Activated CD8-positive, alpha-beta memory T cell treated with anti-CD3 and anti-CD28 coated beads for 1 hour (primary cell): ENCODE measurements at regions not wholly inside any gene's neighbourhood (a gene's known extent, or its start where the extent isn't known, plus 50 kb on each side); places are given as distances from the start of the nearest gene placed in this dataset.

ENCODE experiments used
- DNase-seq, 2 donors: peaks; one replicate each; pipeline ENCODE4 v3.0.0-alpha.2; 2020; ENCODE audit warnings: low read depth in 1 of 2; ENCODE audit errors: extremely low read depth in 1 of 2

GRCh38 chr10:6339891-6340290 lies 137.2 kb downstream of the PFKFB3 start:
- no peak for DNase-seq

GRCh38 chr10:6342096-6342685 lies 139.5 kb downstream of the PFKFB3 start:
- DNase-seq: no peak

- no peak for DNase-seq
Measured at GRCh38 chr10:6343305-6344010, 140.7 kb downstream of the PFKFB3 start.

GRCh38 chr10:6345404-6345803 lies 142.7 kb downstream of the PFKFB3 start:
- DNase-seq: no peak

GRCh38 chr10:6346631-6347030 lies 143.9 kb downstream of the PFKFB3 start:
- no peak for DNase-seq

GRCh38 chr10:6347391-6347951 lies 144.7 kb downstream of the PFKFB3 start:
- DNase-seq: peak; percentile 13 to 22

GRCh38 chr10:6348096-6348874 lies 145.6 kb downstream of the PFKFB3 start:
- DNase-seq: peak; percentile 66 to 74

- no peak for DNase-seq
Measured at GRCh38 chr10:6349846-6350535, 147.3 kb downstream of the PFKFB3 start.

GRCh38 chr10:6350609-6351008 lies 147.9 kb downstream of the PFKFB3 start:
- DNase-seq: no peak

GRCh38 chr10:6351495-6351894 lies 148.8 kb downstream of the PFKFB3 start:
- DNase-seq: no peak

GRCh38 chr10:6353526-6353925 lies 150.8 kb downstream of the PFKFB3 start:
- no peak for DNase-seq

GRCh38 chr10:6354168-6354772 lies 151.5 kb downstream of the PFKFB3 start:
- DNase-seq: no peak

- no peak for DNase-seq
Measured at GRCh38 chr10:6356280-6356793, 153.6 kb downstream of the PFKFB3 start.

GRCh38 chr10:6361869-6362268 lies 159.1 kb downstream of the PFKFB3 start:
- no peak for DNase-seq

GRCh38 chr10:6362879-6363278 lies 160.1 kb downstream of the PFKFB3 start:
- no peak for DNase-seq

- DNase-seq: no peak
Measured at GRCh38 chr10:6363511-6363910, 160.8 kb downstream of the PFKFB3 start.

- DNase-seq: no peak
Measured at GRCh38 chr10:6364283-6364682, 161.6 kb downstream of the PFKFB3 start.

GRCh38 chr10:6364893-6365292 lies 162.2 kb downstream of the PFKFB3 start:
- DNase-seq: no peak

- no peak for DNase-seq
Measured at GRCh38 chr10:6365384-6365783, 162.7 kb downstream of the PFKFB3 start.
